ENCODE measurements at regions not wholly inside any gene's neighbourhood (a gene's known extent, or its start where the extent isn't known, plus 50 kb on each side); places are given as distances from the start of the nearest gene placed in this dataset.

GRCh38 chr4:126593626-126594025, 1039.1 kb upstream of the INTU start:
- TF ChIP-seq CTCF (IDR thresholded peaks at IDR 0.05) (no peak), EZH2 (IDR thresholded peaks at IDR 0.05; ENCODE audit: borderline replicate concordance, insufficient read depth, low read depth, low read length, poor library complexity, severe bottlenecking) (no peak)

All from B cell (primary cell).